SK-N-SH (cell line): ENCODE measurements at regions not wholly inside any gene's neighbourhood (a gene's known extent, or its start where the extent isn't known, plus 50 kb on each side); places are given as distances from the start of the nearest gene placed in this dataset.

ENCODE experiments used
- CTCF ChIA-PET: fragments of 300-600, 350-600 bp; formaldehyde crosslinking; extraction: SDS; loops from one replicate; lab custom pipeline; 2021; lab: Yijun Ruan, JAX
- POLR2A ChIA-PET: fragments of 350-600 bp; sonication (Branson Sonifier 250); formaldehyde crosslinking; extraction: SDS; loops from one replicate; lab custom pipeline; 2020; ENCODE audit warnings: antibody characterized with exemption, inconsistent platforms; lab: Yijun Ruan, JAX
- DNase-seq: peaks from one replicate; pipeline ENCODE4 v3.0.0; 2012
- H2AFZ ChIP-seq: fragments of 200-600 bp; sonication (generic); 2 replicates; pipeline ENCODE4 v1.8.1; 2016; ENCODE audit warnings: antibody characterized with exemption, mild to moderate bottlenecking, low read depth
- H3F3A ChIP-seq: fragments of 200-600 bp; sonication (generic); replicated peaks from 2 replicates; pipeline ENCODE3; 2016; ENCODE audit warnings: antibody characterized with exemption, mild to moderate bottlenecking; ENCODE audit not compliant: insufficient read depth
- H3K27ac ChIP-seq, 2 experiments: fragments of 200-500 bp in 1 of 2; fragments of 200-600 bp in 1 of 2; sonication (Bioruptor generic) in 1 of 2; sonication (generic), shearing (Covaris generic) in 1 of 2; 2 replicates each; pipeline versions ENCODE4 v1.5.1 to v1.6.1; 2014 to 2016; ENCODE audit warnings: low read depth in 2 of 2, inconsistent platforms in 1 of 2, low read length in 1 of 2, mild to moderate bottlenecking in 1 of 2, mixed read lengths in 1 of 2
- H3K27me3 ChIP-seq: fragments of 200-600 bp; sonication (generic), shearing (Covaris generic); 2 replicates; pipeline ENCODE4 v1.6.1; 2016; ENCODE audit warnings: mixed run types; ENCODE audit not compliant: insufficient read depth
- H3K36me3 ChIP-seq, 2 experiments: fragments of 200-500 bp in 1 of 2; fragments of 200-600 bp in 1 of 2; sonication (Bioruptor generic) in 1 of 2; sonication (generic) in 1 of 2; replicated peaks in 1 of 2; 2 replicates each; pipeline versions ENCODE3 to v1.5.1; 2014 to 2016; ENCODE audit warnings: low read length in 1 of 2, mild to moderate bottlenecking in 1 of 2; ENCODE audit not compliant: insufficient read depth in 2 of 2, control insufficient read depth in 1 of 2
- H3K4me1 ChIP-seq, 2 experiments: fragments of 200-500 bp in 1 of 2; fragments of 200-600 bp in 1 of 2; sonication (Bioruptor generic) in 1 of 2; sonication (generic), shearing (Covaris generic) in 1 of 2; 2 replicates each; pipeline versions ENCODE4 v1.5.1 to v1.6.1; 2014 to 2016; ENCODE audit warnings: low read depth in 1 of 2, low read length in 1 of 2, mixed run types in 1 of 2; ENCODE audit not compliant: insufficient read depth in 2 of 2, control insufficient read depth in 1 of 2
- H3K4me2 ChIP-seq: fragments of 200-600 bp; sonication (generic), shearing (Covaris generic); 2 replicates; pipeline ENCODE4 v1.6.1; 2017; ENCODE audit warnings: mixed run types
- H3K4me3 ChIP-seq, 2 experiments: fragments of 200-500 bp in 1 of 2; fragments of 200-600 bp in 1 of 2; sonication (Bioruptor generic) in 1 of 2; sonication (generic), shearing (Covaris generic) in 1 of 2; 2 replicates each; pipeline versions ENCODE4 v1.5.1 to v1.8.1; 2014 to 2016; ENCODE audit warnings: low read depth in 2 of 2, inconsistent platforms in 1 of 2, low read length in 1 of 2, mild to moderate bottlenecking in 1 of 2, mixed read lengths in 1 of 2, moderate library complexity in 1 of 2
- H3K79me2 ChIP-seq: fragments of 200-600 bp; sonication (generic); 2 replicates; pipeline ENCODE4 v1.8.1; 2017; ENCODE audit warnings: mild to moderate bottlenecking; ENCODE audit not compliant: insufficient read depth
- H3K9ac ChIP-seq: fragments of 200-600 bp; sonication (generic); 2 replicates; pipeline ENCODE4 v1.6.1; 2017; ENCODE audit warnings: mixed run types
- H3K9me2 ChIP-seq: fragments of 200-600 bp; sonication (generic); 2 replicates; pipeline ENCODE4 v1.6.1; 2017; ENCODE audit warnings: mixed run types
- H3K9me3 ChIP-seq: fragments of 200-600 bp; sonication (generic); 2 replicates; pipeline ENCODE4 v1.6.1; 2017; ENCODE audit warnings: mixed run types, mild to moderate bottlenecking, moderate library complexity
- H4K20me1 ChIP-seq: fragments of 200-600 bp; sonication (generic); 2 replicates; pipeline ENCODE4 v1.6.1; 2017; ENCODE audit warnings: mild to moderate bottlenecking, mixed run types; ENCODE audit not compliant: insufficient read depth
- CHD2 ChIP-seq: fragments of 150-350 bp; IDR thresholded peaks from 2 replicates; pipeline ENCODE4 v1.6.1; 2018; ENCODE audit warnings: low read length; ENCODE audit not compliant: partially characterized antibody
- EZH2phosphoT487 ChIP-seq: fragments of 200-600 bp; sonication (generic); IDR thresholded peaks from 2 replicates; pipeline ENCODE4 v1.6.1; 2017; ENCODE audit warnings: low read depth, mixed run types, mild to moderate bottlenecking, antibody characterized with exemption, moderate library complexity, borderline replicate concordance
- FOSL2 ChIP-seq: IDR thresholded peaks from 2 replicates; pipeline ENCODE4 v1.4.0; 2012; ENCODE audit warnings: low read depth, mild to moderate bottlenecking, moderate library complexity, borderline replicate concordance
- FOXM1 ChIP-seq: IDR thresholded peaks from 2 replicates; pipeline ENCODE4 v1.4.0; 2012; ENCODE audit warnings: low read depth, mild to moderate bottlenecking
- MEF2A ChIP-seq: IDR thresholded peaks from 2 replicates; pipeline ENCODE4 v1.4.0; 2012; ENCODE audit warnings: low read depth, borderline replicate concordance
- NFIC ChIP-seq: IDR thresholded peaks from 2 replicates; pipeline ENCODE4 v1.4.0; 2012; ENCODE audit warnings: borderline replicate concordance
- NRF1 ChIP-seq: IDR thresholded peaks from 2 replicates; pipeline ENCODE4 v1.6.1; 2012; ENCODE audit warnings: low read depth, mild to moderate bottlenecking, low read length
- POLR2AphosphoS5 ChIP-seq: IDR thresholded peaks from 2 replicates; pipeline ENCODE4 v1.6.1; 2012; ENCODE audit warnings: low read depth, low read length
- RAD21 ChIP-seq: IDR thresholded peaks from 2 replicates; pipeline ENCODE4 v1.6.1; 2012; ENCODE audit warnings: mild to moderate bottlenecking, low read length
- RCOR1 ChIP-seq: fragments of 150-350 bp; IDR thresholded peaks from 2 replicates; pipeline ENCODE4 v1.6.1; 2017; ENCODE audit warnings: antibody characterized with exemption, low read length
- RFX5 ChIP-seq: IDR thresholded peaks from 2 replicates; pipeline ENCODE4 v1.6.1; 2012; ENCODE audit warnings: mild to moderate bottlenecking, improper control_type of control experiment, low read length
- SIN3A ChIP-seq: IDR thresholded peaks from 2 replicates; pipeline ENCODE4 v1.6.1; 2012; ENCODE audit warnings: low read depth, mild to moderate bottlenecking, low read length, moderate library complexity, borderline replicate concordance
- TCF12 ChIP-seq: IDR thresholded peaks from 2 replicates; pipeline ENCODE4 v1.4.0; 2012
- TEAD4 ChIP-seq: IDR thresholded peaks from 2 replicates; pipeline ENCODE4 v1.4.0; 2012; ENCODE audit warnings: mild to moderate bottlenecking, borderline replicate concordance; ENCODE audit not compliant: insufficient read depth
- WGBS: methylation state at CpG from one replicate; pipeline ENCODE4 v1.1.6; 2017; ENCODE audit warnings: low lambda C conversion rate; 5-methylcytosine and 5-hydroxymethylcytosine counted together
- TF ChIP-seq, protein P1 (sequence below): fragments of 150-350 bp; IDR thresholded peaks from 2 replicates; pipeline ENCODE4 v1.6.1; 2017; ENCODE audit warnings: antibody characterized with exemption, low read length, low read depth, borderline replicate concordance
- TF ChIP-seq, protein P2 (sequence below): fragments of 150-350 bp; IDR thresholded peaks from 2 replicates; pipeline ENCODE4 v1.6.1; 2016; ENCODE audit warnings: mild to moderate bottlenecking, low read depth, low read length
- TF ChIP-seq, protein P3 (sequence below): IDR thresholded peaks from 2 replicates; pipeline ENCODE4; 2012

DNA sequence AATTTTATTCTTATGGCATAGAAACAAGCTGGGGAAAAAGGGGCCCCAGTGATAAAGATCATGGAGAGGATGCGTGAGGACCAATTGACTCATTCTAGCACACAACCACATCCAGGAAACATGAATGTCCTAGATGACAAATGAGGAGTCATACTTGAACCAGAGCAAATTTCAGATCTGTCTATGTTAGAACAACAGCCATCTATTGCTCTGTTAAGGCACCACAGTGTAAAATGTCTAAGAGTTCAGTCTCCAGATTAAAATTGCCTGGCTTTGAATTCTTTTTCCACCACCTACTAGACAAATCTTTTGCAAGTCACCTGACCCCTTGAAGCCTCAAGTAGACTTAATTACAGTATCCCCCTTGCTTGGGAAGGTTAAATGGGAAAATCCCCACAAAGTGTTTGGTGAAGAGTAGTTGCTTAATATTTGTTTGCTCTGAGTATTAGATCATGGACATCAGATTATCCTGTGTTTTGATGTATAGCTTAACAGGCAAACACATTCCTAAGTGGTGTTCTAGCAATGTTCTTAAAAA is 258.7 kb upstream of the TGFBR2 start (continued):
- TF ChIP-seq, protein P1, sequence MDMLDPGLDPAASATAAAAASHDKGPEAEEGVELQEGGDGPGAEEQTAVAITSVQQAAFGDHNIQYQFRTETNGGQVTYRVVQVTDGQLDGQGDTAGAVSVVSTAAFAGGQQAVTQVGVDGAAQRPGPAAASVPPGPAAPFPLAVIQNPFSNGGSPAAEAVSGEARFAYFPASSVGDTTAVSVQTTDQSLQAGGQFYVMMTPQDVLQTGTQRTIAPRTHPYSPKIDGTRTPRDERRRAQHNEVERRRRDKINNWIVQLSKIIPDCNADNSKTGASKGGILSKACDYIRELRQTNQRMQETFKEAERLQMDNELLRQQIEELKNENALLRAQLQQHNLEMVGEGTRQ, result no peak
- TF ChIP-seq EZH2phosphoT487, result no peak
- TF ChIP-seq MEF2A, result peak; percentile 67; the same call in 1 of the 2 replicates
- peak; percentile 43; the same call in 1 of the 2 replicates for TF ChIP-seq SIN3A
- TF ChIP-seq, protein P2, sequence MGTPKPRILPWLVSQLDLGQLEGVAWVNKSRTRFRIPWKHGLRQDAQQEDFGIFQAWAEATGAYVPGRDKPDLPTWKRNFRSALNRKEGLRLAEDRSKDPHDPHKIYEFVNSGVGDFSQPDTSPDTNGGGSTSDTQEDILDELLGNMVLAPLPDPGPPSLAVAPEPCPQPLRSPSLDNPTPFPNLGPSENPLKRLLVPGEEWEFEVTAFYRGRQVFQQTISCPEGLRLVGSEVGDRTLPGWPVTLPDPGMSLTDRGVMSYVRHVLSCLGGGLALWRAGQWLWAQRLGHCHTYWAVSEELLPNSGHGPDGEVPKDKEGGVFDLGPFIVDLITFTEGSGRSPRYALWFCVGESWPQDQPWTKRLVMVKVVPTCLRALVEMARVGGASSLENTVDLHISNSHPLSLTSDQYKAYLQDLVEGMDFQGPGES, result no peak
- peak; percentile 88 for TF ChIP-seq FOXM1
- TF ChIP-seq CHD2, result no peak
- TF ChIP-seq RAD21, result no peak
- no peak for TF ChIP-seq NRF1

DNA sequence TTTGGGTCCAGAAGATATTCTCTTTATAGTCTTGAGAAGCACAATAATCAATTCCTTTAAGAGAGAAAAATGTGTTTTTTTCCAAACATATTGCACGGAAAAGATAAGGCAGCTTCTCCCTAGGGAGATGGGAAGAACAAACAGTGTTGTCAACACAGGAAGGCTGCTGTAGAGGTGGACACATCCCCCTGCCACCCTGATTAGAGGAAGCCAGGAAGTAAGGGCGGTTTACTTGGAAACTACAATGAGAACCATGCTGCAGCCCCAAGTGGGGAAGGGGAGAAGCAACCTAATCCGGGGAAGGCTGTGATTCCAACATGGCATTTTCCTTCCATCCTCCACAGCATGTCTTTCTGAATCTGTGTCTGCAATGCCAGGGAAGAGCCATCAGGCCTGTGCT is 256.9 kb upstream of the TGFBR2 start:
- Histone ChIP-seq H3K36me3 (no peaks in the 10 kb centered on the region), H3K9ac (no peak overlapping the region), H3F3A (peaks cover 50% of the 10 kb centered on the region), H2AFZ (peak overlapping the region; percentile 33), H3K4me2 (no peak overlapping the region), H3K9me2 (no peaks in the 10 kb centered on the region), H3K79me2 (no peaks in the 10 kb centered on the region), H3K4me3 (no peak overlapping the region), H3K4me1 (peaks cover 6 to 76% of the 10 kb centered on the region in 2 experiments), H3K27me3 (no peaks in the 10 kb centered on the region), H4K20me1 (no peaks in the 10 kb centered on the region), H3K9me3 (no peaks in the 10 kb centered on the region), H3K27ac (peak overlapping the region in 1 of 2 experiments; percentile 97; a peak in 2 of 4 replicates)
- WGBS, result 96% methylated on average over 3 of the region's 3 CpGs
- TF ChIP-seq POLR2AphosphoS5, result no peak
- TF ChIP-seq FOSL2, result no peak
- no peak for TF ChIP-seq RCOR1
- TF ChIP-seq, protein P3, sequence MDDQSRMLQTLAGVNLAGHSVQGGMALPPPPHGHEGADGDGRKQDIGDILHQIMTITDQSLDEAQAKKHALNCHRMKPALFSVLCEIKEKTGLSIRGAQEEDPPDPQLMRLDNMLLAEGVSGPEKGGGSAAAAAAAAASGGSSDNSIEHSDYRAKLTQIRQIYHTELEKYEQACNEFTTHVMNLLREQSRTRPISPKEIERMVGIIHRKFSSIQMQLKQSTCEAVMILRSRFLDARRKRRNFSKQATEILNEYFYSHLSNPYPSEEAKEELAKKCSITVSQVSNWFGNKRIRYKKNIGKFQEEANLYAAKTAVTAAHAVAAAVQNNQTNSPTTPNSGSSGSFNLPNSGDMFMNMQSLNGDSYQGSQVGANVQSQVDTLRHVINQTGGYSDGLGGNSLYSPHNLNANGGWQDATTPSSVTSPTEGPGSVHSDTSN, result no peak
- TF ChIP-seq RFX5, result no peak
- TF ChIP-seq TEAD4, result no peak
- TF ChIP-seq MEF2A, result no peak
- no peak for TF ChIP-seq FOXM1
- TF ChIP-seq NFIC, result no peak
- no peak for TF ChIP-seq TCF12
- ChIA-PET CTCF (interaction anchor here (0.7 to 1.2 kb wide), 2 partner anchors 30 to 65 kb away, joined by 3 read pairs; no protein-coding TSS in a partner anchor), POLR2A (no interaction called here)
- DNase-seq, result no peak
